SK-N-MC (cell line): ENCODE measurements at regions not wholly inside any gene's neighbourhood (a gene's known extent, or its start where the extent isn't known, plus 50 kb on each side); places are given as distances from the start of the nearest gene placed in this dataset.

Source experiments
- EZH2 ChIP-seq: fragments of 200-600 bp; sonication (generic); IDR thresholded peaks from one replicate; pipeline ENCODE4 v1.6.1; 2017; ENCODE audit warnings: antibody characterized with exemption
- FOXP2 ChIP-seq: optimal IDR thresholded peaks from 2 replicates; pipeline ENCODE3; 2011; ENCODE audit warnings: mild to moderate bottlenecking, moderate library complexity; ENCODE audit not compliant: insufficient read depth; ENCODE audit errors: extremely low read length, control extremely low read depth
- POLR2AphosphoS5 ChIP-seq: IDR thresholded peaks from 2 replicates; pipeline ENCODE4 v1.6.1; 2012; ENCODE audit warnings: mild to moderate bottlenecking, low read depth, low read length, borderline replicate concordance

DNA sequence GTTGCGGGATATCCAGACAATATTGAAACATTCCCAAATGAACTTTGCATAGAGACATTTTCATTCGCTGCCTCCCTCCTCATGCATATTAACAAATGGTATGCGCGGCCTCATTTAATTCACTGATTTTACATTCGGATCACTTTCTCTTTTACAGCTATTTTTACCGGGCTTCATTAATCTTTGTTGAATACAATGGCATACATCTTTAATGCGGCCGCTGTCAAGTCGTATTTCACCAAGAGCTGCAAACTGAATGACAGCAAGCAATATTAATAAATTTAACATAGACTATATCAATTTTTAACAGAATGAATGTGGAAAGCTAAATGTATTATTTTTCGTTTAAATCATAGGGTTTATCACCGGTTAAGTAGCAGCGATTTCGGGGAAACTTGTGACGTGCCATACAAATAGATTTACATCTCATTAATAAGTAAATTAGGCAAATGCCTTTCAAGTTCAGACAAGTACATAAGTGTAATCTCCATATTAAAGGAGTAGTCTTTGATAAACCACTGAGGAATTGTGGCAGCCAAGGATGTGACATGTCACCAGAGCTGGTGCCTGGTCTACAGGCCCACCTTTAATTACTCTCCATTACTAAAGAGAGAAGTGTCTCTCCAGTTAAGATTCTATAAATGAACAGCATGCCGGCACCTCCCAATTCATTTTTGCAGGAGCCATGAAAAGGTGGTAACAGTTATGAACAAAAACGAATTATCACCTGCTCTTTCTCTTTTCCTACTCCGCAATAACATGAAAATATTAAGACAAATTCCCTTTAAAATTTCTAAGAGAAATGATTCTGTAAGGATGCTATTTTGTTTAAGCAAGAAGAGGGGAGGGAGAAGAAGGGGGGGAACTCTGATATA, 568.9 kb upstream of the MKI67 start:
- no peak for TF ChIP-seq POLR2AphosphoS5
- no peak for TF ChIP-seq EZH2
- no peak for TF ChIP-seq FOXP2
